ENCODE measurements at regions not wholly inside any gene's neighbourhood (a gene's known extent, or its start where the extent isn't known, plus 50 kb on each side); places are given as distances from the start of the nearest gene placed in this dataset.

DNA sequence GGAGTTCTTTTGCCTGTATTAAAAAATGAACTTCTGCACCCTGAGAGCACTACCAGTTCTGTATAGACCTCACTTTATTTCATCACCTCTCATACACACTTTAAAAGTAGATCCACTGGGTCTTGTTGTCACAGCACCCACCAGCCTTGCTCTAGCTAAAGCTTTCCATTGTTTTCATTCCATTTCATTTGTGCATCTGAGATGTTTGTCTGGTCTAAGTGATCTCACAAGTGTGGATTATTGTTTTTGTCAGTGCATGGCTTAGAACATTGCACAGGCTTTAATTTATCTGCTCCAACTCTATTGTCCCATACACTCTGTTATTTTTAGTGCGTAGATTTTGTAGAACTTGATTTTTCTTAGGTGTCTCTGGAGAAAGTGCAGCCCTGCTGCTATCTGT lies 1157.5 kb upstream of the PABPC4L start:
- TF ChIP-seq, protein P1, sequence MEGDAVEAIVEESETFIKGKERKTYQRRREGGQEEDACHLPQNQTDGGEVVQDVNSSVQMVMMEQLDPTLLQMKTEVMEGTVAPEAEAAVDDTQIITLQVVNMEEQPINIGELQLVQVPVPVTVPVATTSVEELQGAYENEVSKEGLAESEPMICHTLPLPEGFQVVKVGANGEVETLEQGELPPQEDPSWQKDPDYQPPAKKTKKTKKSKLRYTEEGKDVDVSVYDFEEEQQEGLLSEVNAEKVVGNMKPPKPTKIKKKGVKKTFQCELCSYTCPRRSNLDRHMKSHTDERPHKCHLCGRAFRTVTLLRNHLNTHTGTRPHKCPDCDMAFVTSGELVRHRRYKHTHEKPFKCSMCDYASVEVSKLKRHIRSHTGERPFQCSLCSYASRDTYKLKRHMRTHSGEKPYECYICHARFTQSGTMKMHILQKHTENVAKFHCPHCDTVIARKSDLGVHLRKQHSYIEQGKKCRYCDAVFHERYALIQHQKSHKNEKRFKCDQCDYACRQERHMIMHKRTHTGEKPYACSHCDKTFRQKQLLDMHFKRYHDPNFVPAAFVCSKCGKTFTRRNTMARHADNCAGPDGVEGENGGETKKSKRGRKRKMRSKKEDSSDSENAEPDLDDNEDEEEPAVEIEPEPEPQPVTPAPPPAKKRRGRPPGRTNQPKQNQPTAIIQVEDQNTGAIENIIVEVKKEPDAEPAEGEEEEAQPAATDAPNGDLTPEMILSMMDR (IDR thresholded peaks at IDR 0.05), result no peak
- TF ChIP-seq POLR2A (IDR thresholded peaks at IDR 0.05), result no peak

Measured in upper lobe of left lung (tissue), 4 donors.